ENCODE measurements at regions not wholly inside any gene's neighbourhood (a gene's known extent, or its start where the extent isn't known, plus 50 kb on each side); places are given as distances from the start of the nearest gene placed in this dataset.
A peak's percentile ranks its signal among the peaks of the same experiment; 100 is the strongest.

- DNase-seq (ENCODE audit: low read depth in 1 of 2, low spot score in 1 of 2) (no peak), ATAC-seq (no peak), FAIRE-seq (no peak)
- POLR2A ChIA-PET: no interaction called here
- H3K9me3 ChIP-seq: no peaks in the 10 kb centered on the region
- WGBS (ENCODE audit: missing lambda C conversion rate): 56% methylated on average over 2 of the region's 2 CpGs
- H3K27ac ChIP-seq: peak overlapping the region; percentile 57 to 63
- H3K4me2 ChIP-seq: peak overlapping the region; percentile 70
- TF ChIP-seq SREBF2 (IDR thresholded peaks at IDR 0.05) (no peak), CEBPB (IDR thresholded peaks at IDR 0.05) (peak in 1 of 2 experiments; percentile 63; a peak in 2 of 4 replicates)
- H3K4me3 ChIP-seq: no peak overlapping the region
- CTCF ChIA-PET: no interaction called here
- peaks cover 24% of the 10 kb centered on the region; the same call in 2 of the 3 replicates for H3K4me1 ChIP-seq
Observed at GRCh38 chr7:19405541-19405940, 260.3 kb upstream of the FERD3L start.

DNA sequence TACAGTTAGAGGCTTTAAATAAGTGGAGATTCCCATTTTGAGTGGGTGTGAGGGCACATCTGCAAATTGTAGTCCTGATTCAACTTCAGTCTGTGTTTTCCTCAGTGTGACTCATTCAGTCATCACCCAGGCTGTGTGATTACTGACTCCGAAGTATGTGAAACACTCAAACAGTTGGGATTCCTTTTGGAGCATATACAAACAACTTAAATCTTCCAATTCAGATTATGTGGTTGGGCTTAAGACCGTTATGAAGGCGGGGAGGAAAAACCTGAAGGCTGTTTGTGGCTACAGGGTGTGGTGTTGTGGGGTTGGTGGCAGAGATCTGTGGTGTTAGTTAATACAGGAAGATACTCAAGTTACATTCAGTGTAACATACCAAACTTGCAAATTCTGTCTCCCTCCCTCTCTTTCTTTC lies 259.7 kb upstream of the FERD3L start:
- 1% methylated on average over 3 of the region's 3 CpGs for WGBS (ENCODE audit: missing lambda C conversion rate)
- H3K4me1 ChIP-seq: peaks cover 24% of the 10 kb centered on the region; the same call in 2 of the 3 replicates
- no peak for TF ChIP-seq HEYL (CRISPR knock-in tag; IDR thresholded peaks at IDR 0.05)
- peak; percentile 66 for TF ChIP-seq JUNB (IDR thresholded peaks at IDR 0.05)
- no peak for TF ChIP-seq EHMT2 (IDR thresholded peaks at IDR 0.05; ENCODE audit: low read depth)
- no peak for TF ChIP-seq ZSCAN20 (CRISPR knock-in tag; IDR thresholded peaks at IDR 0.05)
- TF ChIP-seq ESRRA (IDR thresholded peaks at IDR 0.05; ENCODE audit: borderline replicate concordance, low read length): no peak
- TF ChIP-seq HOXA7 (CRISPR knock-in tag; IDR thresholded peaks at IDR 0.05): no peak
- TF ChIP-seq BHLHE40 (IDR thresholded peaks at IDR 0.05; ENCODE audit: low read depth, low read length): no peak
- TF ChIP-seq E2F6 (IDR thresholded peaks at IDR 0.05; ENCODE audit: borderline replicate concordance, low read depth): no peak
- TF ChIP-seq MAX (IDR thresholded peaks at IDR 0.05): peak; percentile 41
- no peak for TF ChIP-seq MAFK (IDR thresholded peaks at IDR 0.05; ENCODE audit: partially characterized antibody)
- 0 out of 5 replicates have a peak, but pooled peaks have one; percentile 29 to 32 for TF ChIP-seq JUN (IDR thresholded peaks at IDR 0.05)
- no peak for TF ChIP-seq HES2 (IDR thresholded peaks at IDR 0.05)
- no peak for TF ChIP-seq EHF (CRISPR knock-in tag; IDR thresholded peaks at IDR 0.05)
- no peak for TF ChIP-seq NPAS2 (CRISPR knock-in tag; IDR thresholded peaks at IDR 0.05; ENCODE audit: borderline replicate concordance)
- no peak for TF ChIP-seq MAZ (IDR thresholded peaks at IDR 0.05; ENCODE audit: borderline replicate concordance, low read depth, low read length)
- no peak for TF ChIP-seq USF2 (IDR thresholded peaks at IDR 0.05)
- TF ChIP-seq FOSL2 (IDR thresholded peaks at IDR 0.05): peak; percentile 63
- peak; percentile 91 for TF ChIP-seq FOSL2 (CRISPR knock-in tag; IDR thresholded peaks at IDR 0.05)
- peak; percentile 77; the same call in 1 of the 2 replicates for TF ChIP-seq GATA3 (IDR thresholded peaks at IDR 0.05; ENCODE audit: borderline replicate concordance)
- no peak for TF ChIP-seq HOXB5 (CRISPR knock-in tag; IDR thresholded peaks at IDR 0.05)
- TF ChIP-seq CEBPB (IDR thresholded peaks at IDR 0.05): peak in 1 of 2 experiments; percentile 51; a peak in 2 of 4 replicates
- TF ChIP-seq FOXS1 (CRISPR knock-in tag; IDR thresholded peaks at IDR 0.05): no peak
- ChIA-PET POLR2A (no interaction called here), CTCF (no interaction called here)
- H3K9me3 ChIP-seq: no peaks in the 10 kb centered on the region
- peak overlapping the region; percentile 70 for H3K4me2 ChIP-seq
- DNase-seq (ENCODE audit: low read depth in 1 of 2, low spot score in 1 of 2): peak; percentile 43 to 83
- no peak overlapping the region for H3K4me3 ChIP-seq
- H3K27ac ChIP-seq: peak overlapping the region; percentile 57 to 63
- peak; percentile 46 for FAIRE-seq
- ATAC-seq: peak; percentile 99

DNA sequence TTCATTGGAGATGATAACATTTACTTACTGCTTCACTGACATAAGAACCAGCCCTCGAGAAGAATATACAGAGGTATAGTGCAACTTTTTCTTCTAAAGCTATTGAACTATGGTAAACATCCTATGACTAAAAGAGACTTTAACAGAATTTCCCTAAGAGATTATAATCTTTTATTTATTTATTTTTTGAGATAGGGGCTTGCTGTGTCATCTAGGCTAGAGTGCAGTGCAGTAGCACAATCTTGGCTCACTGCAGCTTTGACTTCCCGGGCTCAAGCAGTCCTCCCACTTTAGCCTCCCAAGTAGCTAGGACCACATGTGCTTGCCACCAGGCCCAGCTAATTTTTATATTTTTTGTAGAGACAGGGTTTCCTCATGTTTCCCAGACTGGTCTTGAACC lies 258.5 kb upstream of the FERD3L start:
- TF ChIP-seq ELK1 (IDR thresholded peaks at IDR 0.05; ENCODE audit: low read depth, low read length) (no peak), HDAC2 (IDR thresholded peaks at IDR 0.05) (no peak), E2F6 (IDR thresholded peaks at IDR 0.05; ENCODE audit: borderline replicate concordance, low read depth) (no peak), CHD4 (IDR thresholded peaks at IDR 0.05; ENCODE audit: borderline replicate concordance) (no peak), MAX (IDR thresholded peaks at IDR 0.05) (no peak), MYC (IDR thresholded peaks at IDR 0.05; ENCODE audit: borderline replicate concordance, low read length) (no peak), CEBPB (IDR thresholded peaks at IDR 0.05) (no peak), EHMT2 (IDR thresholded peaks at IDR 0.05; ENCODE audit: low read depth) (no peak), HOXB13 (CRISPR knock-in tag; IDR thresholded peaks at IDR 0.05; ENCODE audit: low read depth) (no peak), GATA3 (IDR thresholded peaks at IDR 0.05; ENCODE audit: borderline replicate concordance) (no peak), RNF2 (IDR thresholded peaks at IDR 0.05; ENCODE audit: borderline replicate concordance, low read depth) (no peak), JUNB (IDR thresholded peaks at IDR 0.05) (no peak), FOSL2 (IDR thresholded peaks at IDR 0.05) (no peak), FOSL2 (CRISPR knock-in tag; IDR thresholded peaks at IDR 0.05) (no peak), ESRRA (IDR thresholded peaks at IDR 0.05; ENCODE audit: borderline replicate concordance, low read length) (no peak), SREBF2 (IDR thresholded peaks at IDR 0.05) (no peak)
- TF ChIP-seq, protein P1, sequence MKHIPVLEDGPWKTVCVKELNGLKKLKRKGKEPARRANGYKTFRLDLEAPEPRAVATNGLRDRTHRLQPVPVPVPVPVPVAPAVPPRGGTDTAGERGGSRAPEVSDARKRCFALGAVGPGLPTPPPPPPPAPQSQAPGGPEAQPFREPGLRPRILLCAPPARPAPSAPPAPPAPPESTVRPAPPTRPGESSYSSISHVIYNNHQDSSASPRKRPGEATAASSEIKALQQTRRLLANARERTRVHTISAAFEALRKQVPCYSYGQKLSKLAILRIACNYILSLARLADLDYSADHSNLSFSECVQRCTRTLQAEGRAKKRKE (CRISPR knock-in tag; IDR thresholded peaks at IDR 0.05; ENCODE audit: low read depth): no peak
- ChIA-PET POLR2A (no interaction called here), CTCF (interaction anchor here (0.6 to 1.0 kb wide), 3 partner anchors 88 to 1053 kb away, joined by 3 read pairs; no protein-coding TSS in a partner anchor)
- Histone ChIP-seq H3K4me3 (no peak overlapping the region), H3K27ac (peak overlapping the region in 1 of 2 experiments; percentile 57; a peak in 2 of 6 replicates), H3K9me3 (no peaks in the 10 kb centered on the region), H3K4me1 (peaks cover 24% of the 10 kb centered on the region; the same call in 2 of the 3 replicates), H3K4me2 (no peak overlapping the region)
- 48% methylated on average over 2 of the region's 2 CpGs for WGBS (ENCODE audit: missing lambda C conversion rate)
- ATAC-seq (no peak), FAIRE-seq (no peak), DNase-seq (ENCODE audit: low read depth in 1 of 2, low spot score in 1 of 2) (no peak)

All from A549 (cell line).